ENCODE measurements at regions not wholly inside any gene's neighbourhood (a gene's known extent, or its start where the extent isn't known, plus 50 kb on each side); places are given as distances from the start of the nearest gene placed in this dataset.

- Histone ChIP-seq H3K27me3 (no peaks in the 10 kb centered on the region), H3K36me3 (no peaks in the 10 kb centered on the region), H3K4me1 (peaks cover 7% of the 10 kb centered on the region), H3K27ac (no peak overlapping the region), H3K9me3 (no peaks in the 10 kb centered on the region), H3K4me3 (no peak overlapping the region)
- TF ChIP-seq POLR2AphosphoS5 (IDR thresholded peaks at IDR 0.05) (no peak), CTCF (IDR thresholded peaks at IDR 0.05) (no peak), EP300 (IDR thresholded peaks at IDR 0.05) (no peak), POLR2A (IDR thresholded peaks at IDR 0.05) (no peak)
- DNase-seq (ENCODE audit: low spot score in 2 of 2), result no peak
- WGBS, result 91% methylated on average over 4 of the region's 4 CpGs
These were observed 191.5 kb downstream of the RAMP3 start for GRCh38 chr7:45349090-45349489.

- no peaks in the 10 kb centered on the region for H3K36me3 ChIP-seq
- H3K27ac ChIP-seq, result no peak overlapping the region
- H3K9me3 ChIP-seq, result no peaks in the 10 kb centered on the region
- no peak for DNase-seq (ENCODE audit: low spot score in 2 of 2)
- H3K27me3 ChIP-seq, result no peaks in the 10 kb centered on the region
- no peak overlapping the region for H3K4me3 ChIP-seq
- TF ChIP-seq EP300 (IDR thresholded peaks at IDR 0.05), result no peak
- no peak for TF ChIP-seq CTCF (IDR thresholded peaks at IDR 0.05)
- no peak for TF ChIP-seq POLR2AphosphoS5 (IDR thresholded peaks at IDR 0.05)
- TF ChIP-seq POLR2A (IDR thresholded peaks at IDR 0.05), result no peak
- H3K4me1 ChIP-seq, result peaks cover 7% of the 10 kb centered on the region
- WGBS, result 83% methylated on average over 3 of the region's 3 CpGs
These were observed 193.3 kb downstream of the RAMP3 start for GRCh38 chr7:45350896-45351295.

- DNase-seq (ENCODE audit: low spot score in 2 of 2), result no peak
- no peak overlapping the region for H3K27ac ChIP-seq
- H3K9me3 ChIP-seq, result no peaks in the 10 kb centered on the region
- 81% methylated on average over 3 of the region's 3 CpGs for WGBS
- H3K36me3 ChIP-seq, result no peaks in the 10 kb centered on the region
- H3K4me1 ChIP-seq, result no peaks in the 10 kb centered on the region
- no peaks in the 10 kb centered on the region for H3K27me3 ChIP-seq
- H3K4me3 ChIP-seq, result no peak overlapping the region
- TF ChIP-seq POLR2A (IDR thresholded peaks at IDR 0.05), result no peak
- TF ChIP-seq CTCF (IDR thresholded peaks at IDR 0.05), result no peak
- TF ChIP-seq EP300 (IDR thresholded peaks at IDR 0.05), result no peak
- TF ChIP-seq POLR2AphosphoS5 (IDR thresholded peaks at IDR 0.05), result no peak
These were observed 200.7 kb downstream of the RAMP3 start for GRCh38 chr7:45358287-45358686.

GRCh38 chr7:45359250-45359649, 201.7 kb downstream of the RAMP3 start:
- no peak for TF ChIP-seq POLR2A (IDR thresholded peaks at IDR 0.05)
- TF ChIP-seq POLR2AphosphoS5 (IDR thresholded peaks at IDR 0.05), result no peak
- TF ChIP-seq CTCF (IDR thresholded peaks at IDR 0.05), result no peak
- no peak for TF ChIP-seq EP300 (IDR thresholded peaks at IDR 0.05)
- peaks cover 3% of the 10 kb centered on the region for H3K27me3 ChIP-seq
- H3K9me3 ChIP-seq, result no peaks in the 10 kb centered on the region
- H3K4me1 ChIP-seq, result no peaks in the 10 kb centered on the region
- H3K36me3 ChIP-seq, result no peaks in the 10 kb centered on the region
- whole genome bisulfite sequencing, result 94% methylated on average over 1 of the region's 1 CpG
- DNase-seq (ENCODE audit: low spot score in 2 of 2), result no peak
- no peak overlapping the region for H3K27ac ChIP-seq
- no peak overlapping the region for H3K4me3 ChIP-seq

GRCh38 chr7:45359776-45360175, 202.2 kb downstream of the RAMP3 start:
- WGBS, result 61% methylated on average over 3 of the region's 4 CpGs
- H3K27me3 ChIP-seq, result peaks cover 3% of the 10 kb centered on the region
- H3K27ac ChIP-seq, result no peak overlapping the region
- H3K4me3 ChIP-seq, result no peak overlapping the region
- DNase-seq (ENCODE audit: low spot score in 2 of 2), result no peak
- no peaks in the 10 kb centered on the region for H3K4me1 ChIP-seq
- H3K36me3 ChIP-seq, result no peaks in the 10 kb centered on the region
- H3K9me3 ChIP-seq, result no peaks in the 10 kb centered on the region
- TF ChIP-seq EP300 (IDR thresholded peaks at IDR 0.05) (no peak), POLR2AphosphoS5 (IDR thresholded peaks at IDR 0.05) (no peak), POLR2A (IDR thresholded peaks at IDR 0.05) (no peak), CTCF (IDR thresholded peaks at IDR 0.05) (no peak)

All from suprapubic skin (tissue), 4 donors.